HepG2 (cell line): ENCODE measurements at regions not wholly inside any gene's neighbourhood (a gene's known extent, or its start where the extent isn't known, plus 50 kb on each side); places are given as distances from the start of the nearest gene placed in this dataset.

Experiments used
- ATAC-seq: fragments of 200-7000 bp; cut with Tn5 transposase; 3 replicates; pipeline ENCODE4 v1.9.1; 2020; ENCODE audit warnings: mild to moderate bottlenecking, moderate library complexity
- BruUV-seq: library from RNA; stranded (reverse); fragments of 400-500 nt; replicated peaks from 2 replicates; lab custom pipeline; 2021; lab: Mats Ljungman, UMichigan
- CTCF ChIA-PET: fragments of 300-600 bp; formaldehyde crosslinking; extraction: SDS; loops from one replicate; lab custom pipeline; 2021; ENCODE audit warnings: low total read pairs, inconsistent platforms, low intra/inter-chr PET ratio; lab: Yijun Ruan, JAX
- POLR2A ChIA-PET: fragments of 350-600 bp; sonication (Branson Sonifier 250); formaldehyde crosslinking; loops from one replicate; lab custom pipeline; 2020; ENCODE audit warnings: antibody characterized with exemption, inconsistent platforms; lab: Yijun Ruan, JAX
- DNase-seq: peaks from one replicate; pipeline ENCODE4 v3.0.0-alpha.2; 2015; ENCODE audit warnings: low spot score
- FAIRE-seq: peaks from 3 replicates; lab custom pipeline; 2011; peaks lifted over from hg19 to GRCh38; lab: Jason Lieb, UNC
- H2AFZ ChIP-seq: one replicate; pipeline ENCODE4 v1.6.1; 2011; ENCODE audit warnings: low read length, inconsistent platforms
- H3K27ac ChIP-seq: fragments of 300-600 bp; 3 replicates; pipeline ENCODE4 v1.8.0; 2011; ENCODE audit warnings: mixed run types, mild to moderate bottlenecking, mixed read lengths, low read length, inconsistent platforms; ENCODE audit not compliant: insufficient read depth; ENCODE audit errors: extremely low read length
- H3K27me3 ChIP-seq, 2 experiments: fragments of 200-600 bp in 1 of 2; 2 replicates in 1 of 2; 3 replicates in 1 of 2; pipeline versions ENCODE4 v1.6.0 to v1.8.0; 2011; ENCODE audit warnings: low read length in 2 of 2, mild to moderate bottlenecking in 2 of 2, moderate library complexity in 2 of 2, inconsistent platforms in 1 of 2; ENCODE audit not compliant: insufficient read depth in 2 of 2, control insufficient read depth in 1 of 2
- H3K36me3 ChIP-seq, 2 experiments: fragments of 200-600 bp in 1 of 2; replicated peaks in 1 of 2; 2 replicates in 1 of 2; 3 replicates in 1 of 2; pipeline versions ENCODE4 v1.5.1 to v1.8.0; 2011; ENCODE audit warnings: low read length in 2 of 2, inconsistent platforms in 1 of 2; ENCODE audit not compliant: insufficient read depth in 2 of 2, control insufficient read depth in 1 of 2
- H3K4me1 ChIP-seq: 2 replicates; pipeline ENCODE4 v1.5.1; 2012; ENCODE audit warnings: low read length, inconsistent platforms; ENCODE audit not compliant: insufficient read depth
- H3K4me2 ChIP-seq: 2 replicates; pipeline ENCODE4 v1.6.0; 2011; ENCODE audit warnings: low read depth, low read length, inconsistent platforms
- H3K4me3 ChIP-seq, 3 experiments: fragments of 200-600 bp in 1 of 3; sonication (generic), shearing (Covaris generic) in 1 of 3; replicated peaks in 1 of 3; 2 replicates each; pipeline ENCODE4 v1.5.1; 2011 to 2016; ENCODE audit warnings: low read length in 3 of 3, inconsistent platforms in 2 of 3, low read depth in 2 of 3, mild to moderate bottlenecking in 2 of 3, control low read depth in 1 of 3, mixed read lengths in 1 of 3; ENCODE audit not compliant: insufficient read depth in 1 of 3
- H3K79me2 ChIP-seq: one replicate; pipeline ENCODE4 v1.6.1; 2011; ENCODE audit warnings: low read length, inconsistent platforms; ENCODE audit not compliant: insufficient read depth
- H3K9ac ChIP-seq: 2 replicates; pipeline ENCODE4 v1.6.0; 2011; ENCODE audit warnings: mild to moderate bottlenecking, low read depth, low read length, inconsistent platforms; ENCODE audit not compliant: insufficient read depth
- H3K9me3 ChIP-seq: 2 replicates; pipeline ENCODE4 v1.5.1; 2012; ENCODE audit warnings: mild to moderate bottlenecking, low read length
- H4K20me1 ChIP-seq: 2 replicates; pipeline ENCODE4 v1.6.0; 2011; ENCODE audit warnings: inconsistent platforms, mild to moderate bottlenecking, low read length, moderate library complexity; ENCODE audit not compliant: insufficient read depth
- CENPBD1 ChIP-seq: sonication (generic); formaldehyde crosslinking; IDR thresholded peaks from 2 replicates; pipeline ENCODE4 v1.8.0; 2022; ENCODE audit warnings: missing genetic modification reagents, low read depth, mild to moderate bottlenecking, borderline replicate concordance
- KDM1A ChIP-seq: IDR thresholded peaks from 2 replicates; pipeline ENCODE4 v1.6.1; 2016; ENCODE audit warnings: missing compliant biosample characterization
- MAFK ChIP-seq, 2 experiments: IDR thresholded peaks in 1 of 2; conservative IDR thresholded peaks in 1 of 2; 2 replicates each; pipeline ENCODE4 v1.6.1; 2011; ENCODE audit warnings: improper control_type of control experiment in 2 of 2, low read length in 2 of 2
- MIXL1 ChIP-seq: IDR thresholded peaks from 2 replicates; pipeline ENCODE4 v1.6.1; 2016
- MTF1 ChIP-seq: sonication (generic); formaldehyde crosslinking; IDR thresholded peaks from 2 replicates; pipeline ENCODE4 v1.5.0; 2020; ENCODE audit warnings: missing genetic modification reagents
- NFATC3 ChIP-seq: sonication (generic); formaldehyde crosslinking; IDR thresholded peaks from 2 replicates; pipeline ENCODE4 v1.5.1; 2020; ENCODE audit warnings: mild to moderate bottlenecking, missing genetic modification reagents
- RAD21 ChIP-seq: fragments of 450-650 bp; formaldehyde crosslinking; IDR thresholded peaks from 2 replicates; pipeline ENCODE4 v1.5.0; 2020; ENCODE audit warnings: mild to moderate bottlenecking
- RXRB ChIP-seq: IDR thresholded peaks from 2 replicates; pipeline ENCODE4 v1.6.1; 2016; ENCODE audit warnings: borderline replicate concordance, missing genetic modification reagents, missing compliant biosample characterization
- SALL2 ChIP-seq: sonication (generic); formaldehyde crosslinking; IDR thresholded peaks from 2 replicates; pipeline ENCODE4 v1.8.1; 2023; ENCODE audit warnings: mild to moderate bottlenecking, missing genetic modification reagents, inconsistent platforms
- STAG1 ChIP-seq: sonication (generic); formaldehyde crosslinking; IDR thresholded peaks from 2 replicates; pipeline ENCODE4 v1.4.0; 2020; ENCODE audit warnings: missing genetic modification reagents
- ZFP1 ChIP-seq: IDR thresholded peaks from 2 replicates; pipeline ENCODE4 v1.6.1; 2016
- ZHX1 ChIP-seq: sonication (generic); formaldehyde crosslinking; IDR thresholded peaks from 2 replicates; pipeline ENCODE4 v1.8.1; 2022; ENCODE audit warnings: low read depth, mild to moderate bottlenecking, missing genetic modification reagents
- ZNF274 ChIP-seq: sonication (generic); formaldehyde crosslinking; IDR thresholded peaks from 2 replicates; pipeline ENCODE4 v1.5.1; 2020; ENCODE audit warnings: mild to moderate bottlenecking, missing genetic modification reagents
- ZNF816 ChIP-seq: sonication (generic); formaldehyde crosslinking; IDR thresholded peaks from 2 replicates; pipeline ENCODE4 v1.8.0; 2022; ENCODE audit warnings: missing genetic modification reagents, mild to moderate bottlenecking, borderline replicate concordance
- ZSCAN25 ChIP-seq: sonication (generic); formaldehyde crosslinking; IDR thresholded peaks from 2 replicates; pipeline ENCODE4 v1.8.0; 2022; ENCODE audit warnings: mild to moderate bottlenecking, missing genetic modification reagents
- WGBS: methylation state at CpG from one replicate; pipeline ENCODE4 v1.1.6; 2017; ENCODE audit warnings: low lambda C conversion rate; 5-methylcytosine and 5-hydroxymethylcytosine counted together
- in situ Hi-C: cut with HindIII; loops from 2 replicates; pipeline ENCODE4 v1.10.0; 2017; ENCODE audit warnings: low pct_unique_long_range_greater_than_20kb; ENCODE audit not compliant: extremely low pct_ligation_motif_present
- intact Hi-C: fragments of 100-400 bp; cut with micrococcal nuclease; formaldehyde crosslinking; loops from one replicate; pipeline ENCODE4 v1.10.0; 2022; ENCODE audit not compliant: unreplicated experiment

- ATAC-seq (0 out of 3 replicates have a peak, but pooled peaks have one; percentile 31), DNase-seq (no peak), FAIRE-seq (no peak)
- Histone ChIP-seq H3K27ac (no peak overlapping the region), H2AFZ (no peak overlapping the region), H3K4me3 (no peak overlapping the region), H3K9me3 (no peaks in the 10 kb centered on the region), H3K27me3 (no peaks in the 10 kb centered on the region), H3K9ac (no peak overlapping the region), H3K36me3 (no peaks in the 10 kb centered on the region), H3K79me2 (no peaks in the 10 kb centered on the region), H3K4me1 (peaks cover 28% of the 10 kb centered on the region), H3K4me2 (no peak overlapping the region)
- WGBS: 27% methylated on average over 2 of the region's 2 CpGs
- POLR2A ChIA-PET: interaction anchor here (0.6 to 1.1 kb wide), 2 partner anchors 227 to 323 kb away, joined by 3 read pairs; partner anchors contain the start of gene ABCA1
- BruUV-seq: no TSS peak
- in situ Hi-C loops (loop anchor here (5.0 to 10.0 kb wide), 3 partner anchors 160 to 292 kb away; partner anchors contain the start of gene ABCA1), intact Hi-C loops (no loop called here)
- CTCF ChIA-PET: no interaction called here
- TF ChIP-seq ZNF274 (CRISPR knock-in tag): no peak
- no peak for TF ChIP-seq MTF1
- no peak for TF ChIP-seq CENPBD1
- no peak for TF ChIP-seq ZNF816
- TF ChIP-seq NFATC3 (CRISPR knock-in tag): no peak
- TF ChIP-seq SALL2 (CRISPR knock-in tag): no peak
- peak; percentile 93; the same call in 1 of the 2 replicates for TF ChIP-seq ZFP1 (CRISPR knock-in tag)
- 0 out of 4 replicates have a peak, but pooled peaks of 1 of the 2 experiments have one; percentile 14 for TF ChIP-seq MAFK (conservative IDR thresholded peaks at IDR 0.05 in 1 of 2, IDR thresholded peaks at IDR 0.05 in 1 of 2; ENCODE audit: low read length in 2 of 2)
- TF ChIP-seq, all 625 proteins: peak for 2
- no peaks in the 10 kb centered on the region for H4K20me1 ChIP-seq
Observed at GRCh38 chr9:105154723-105155191, 89.7 kb upstream of the SLC44A1 start.

- peak; percentile 92 for ATAC-seq
- CTCF ChIA-PET: interaction anchor here (1.4 kb wide), 2 partner anchors 231 to 349 kb away, joined by 4 to 7 read pairs; no protein-coding TSS in a partner anchor
- peak; percentile 77 for FAIRE-seq
- Histone ChIP-seq H3K4me2 (no peak overlapping the region), H3K4me3 (no peak overlapping the region), H3K9ac (no peak overlapping the region), H3K9me3 (no peaks in the 10 kb centered on the region), H3K36me3 (no peaks in the 10 kb centered on the region), H3K27ac (no peak overlapping the region), H3K79me2 (no peaks in the 10 kb centered on the region), H3K4me1 (peaks cover 24% of the 10 kb centered on the region), H4K20me1 (no peaks in the 10 kb centered on the region), H3K27me3 (no peaks in the 10 kb centered on the region), H2AFZ (peak overlapping the region; percentile 42)
- whole genome bisulfite sequencing: 8% methylated on average over 4 of the region's 4 CpGs
- in situ Hi-C loops (loop anchor here (5.0 to 10.0 kb wide), 3 partner anchors 162 to 295 kb away; partner anchors contain the start of gene ABCA1), intact Hi-C loops (loop anchor here (1.0 kb wide), 2 partner anchors 231 to 294 kb away; no protein-coding TSS in a partner anchor)
- POLR2A ChIA-PET: no interaction called here
- no TSS peak for BruUV-seq
- peak; percentile 24 for DNase-seq
- TF ChIP-seq STAG1 (CRISPR knock-in tag): peak; percentile 82
- peak; percentile 41; the same call in 1 of the 2 replicates for TF ChIP-seq RAD21 (CRISPR knock-in tag)
- no peak for TF ChIP-seq KDM1A
- no peak for TF ChIP-seq ZHX1
- TF ChIP-seq RXRB (CRISPR knock-in tag): peak; percentile 48; the same call in 1 of the 2 replicates
- TF ChIP-seq MIXL1: peak; percentile 87
- TF ChIP-seq ZSCAN25 (CRISPR knock-in tag): no peak
Observed at GRCh38 chr9:105157171-105157583, 87.3 kb upstream of the SLC44A1 start.
